Retina (tissue), 1 donor: ENCODE measurements at regions not wholly inside any gene's neighbourhood (a gene's known extent, or its start where the extent isn't known, plus 50 kb on each side); places are given as distances from the start of the nearest gene placed in this dataset.
A peak's percentile ranks its signal among the peaks of the same experiment; 100 is the strongest.
"Not testable (repeated sequence)": the region's sequence is repeated elsewhere in the genome, so short reads cannot be mapped to it uniquely, and the experiment has no call there.

Source experiments
- DNase-seq: peaks from one replicate; pipeline ENCODE4 v3.0.0-alpha.2; 2016

DNA sequence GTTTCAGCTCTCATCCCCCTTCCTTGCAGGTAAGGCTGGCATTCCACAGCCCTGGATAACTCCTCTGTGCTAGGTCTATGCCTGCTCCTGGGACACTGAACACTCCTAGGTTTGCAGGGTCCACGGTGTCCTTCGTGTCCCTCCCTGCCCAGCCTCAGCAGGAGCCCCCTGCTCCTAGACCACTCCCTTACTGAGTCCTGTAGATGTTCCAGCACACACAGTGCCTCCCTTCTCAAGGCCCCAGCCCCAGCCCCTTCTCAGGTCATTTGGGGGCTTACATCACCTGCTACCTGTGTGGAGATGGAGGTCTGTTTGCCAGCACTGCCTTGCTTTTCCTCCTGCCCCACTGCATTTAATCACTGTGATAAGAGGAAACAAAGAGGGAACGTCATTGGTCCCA is 146.4 kb upstream of the TNP1 start:
- DNase-seq, result no peak

GRCh38 chr2:217004656-217005055 is 144.8 kb upstream of the TNP1 start:
- DNase-seq, result no peak

GRCh38 chr2:217001740-217002139 is 141.9 kb upstream of the TNP1 start:
- DNase-seq, result no peak

- no peak for DNase-seq
These were observed 140.5 kb upstream of the TNP1 start for GRCh38 chr2:217000406-217000805.

GRCh38 chr2:216996279-216996845 is 136.5 kb upstream of the TNP1 start:
- DNase-seq, result no peak

GRCh38 chr2:216994353-216994854 is 134.5 kb upstream of the TNP1 start:
- no peak for DNase-seq

GRCh38 chr2:216992056-216992675 is 132.3 kb upstream of the TNP1 start:
- peak; percentile 23 for DNase-seq

- no peak for DNase-seq
These were observed 131.7 kb upstream of the TNP1 start for GRCh38 chr2:216991563-216991962.

DNA sequence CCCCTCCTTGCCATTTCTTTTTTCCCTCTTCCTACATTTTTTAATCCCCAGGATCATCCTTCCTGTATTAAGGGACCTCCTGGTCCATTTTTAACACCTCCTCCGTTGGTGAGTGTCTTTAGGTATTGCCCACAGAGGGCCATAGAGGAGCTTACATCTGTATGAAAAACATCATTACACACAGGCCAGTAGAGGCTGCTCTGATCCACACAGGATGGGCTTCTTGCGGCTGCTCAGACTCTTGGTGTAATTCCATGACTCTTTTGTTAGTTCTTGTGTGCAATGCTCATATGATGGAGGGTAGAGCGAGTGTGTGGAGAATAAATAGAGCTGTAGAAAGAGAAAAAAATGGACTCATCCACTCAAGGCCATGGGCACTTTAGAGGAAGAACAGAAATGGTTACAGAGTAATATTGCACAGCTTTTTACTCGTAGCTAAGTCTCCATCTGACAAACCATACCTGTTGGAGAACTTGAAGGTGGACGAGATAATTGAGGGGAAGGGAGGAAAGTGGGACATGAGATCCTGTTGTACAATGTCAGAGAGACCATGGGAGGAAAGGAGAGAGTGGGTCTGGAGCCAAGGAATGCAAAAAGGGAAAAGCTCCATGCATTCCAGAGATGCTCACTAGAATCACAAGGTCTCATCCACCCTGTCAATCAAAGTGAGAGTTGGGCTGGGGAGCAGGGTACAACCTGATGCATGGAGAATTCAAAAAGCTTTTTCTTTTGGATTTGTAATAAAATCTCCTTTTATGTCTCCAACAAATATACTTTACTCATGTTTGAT is 129.7 kb upstream of the TNP1 start:
- DNase-seq, result no peak

DNA sequence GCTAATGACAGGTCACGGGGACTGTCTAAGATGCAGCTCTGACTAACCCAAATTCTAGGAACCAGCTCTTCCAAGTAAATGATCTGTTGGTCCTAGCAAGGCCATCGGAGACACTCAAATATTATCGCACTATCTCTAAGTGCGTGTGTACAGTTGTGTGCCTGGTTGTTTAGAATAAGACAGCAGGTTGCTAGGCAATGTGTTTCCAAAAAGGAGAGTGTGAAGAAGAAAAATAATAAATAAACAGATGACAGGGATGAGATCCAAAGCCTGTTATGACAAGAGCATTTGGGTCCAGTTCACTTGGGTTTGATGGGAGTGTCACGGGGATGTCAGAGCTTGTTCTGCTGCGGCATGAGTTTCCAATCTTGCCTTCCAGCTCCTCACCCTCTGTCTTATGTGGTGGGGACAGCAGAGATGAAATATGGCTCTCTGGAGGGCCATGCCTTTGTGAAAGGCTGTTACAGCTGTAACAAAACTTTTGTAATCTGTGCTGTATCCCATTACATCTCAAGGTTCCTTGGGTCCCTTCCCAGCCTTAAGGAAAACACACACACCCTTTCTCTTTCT is 127.5 kb upstream of the TNP1 start:
- DNase-seq, result no peak

DNA sequence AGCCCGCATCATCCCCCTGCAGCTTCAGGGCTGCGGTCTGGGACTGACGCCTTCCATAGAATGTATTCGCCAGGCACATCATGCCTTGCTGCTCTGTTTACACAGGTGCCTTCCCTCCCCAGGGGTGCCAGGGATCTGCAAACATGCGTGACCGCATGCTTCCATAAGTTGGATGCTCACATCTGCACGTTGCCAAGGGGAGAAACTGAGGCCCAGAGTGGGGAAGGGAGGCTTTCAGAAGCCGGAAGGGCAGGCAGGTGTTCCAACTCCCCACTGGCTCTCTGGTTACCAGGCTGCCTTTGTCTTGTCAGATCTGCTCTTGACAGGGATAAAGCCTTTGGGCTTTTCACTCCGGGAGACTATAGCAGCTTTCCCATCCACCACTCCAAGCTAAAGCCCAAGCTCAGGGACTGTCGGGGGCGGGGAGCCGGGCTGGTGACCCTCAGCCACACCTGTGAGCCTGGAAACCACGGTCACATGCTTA is 125.8 kb upstream of the TNP1 start:
- DNase-seq, result no peak

GRCh38 chr2:216984937-216985336 is 125.1 kb upstream of the TNP1 start:
- no peak for DNase-seq

GRCh38 chr2:216981951-216982350 is 122.1 kb upstream of the TNP1 start:
- not testable (repeated sequence) for DNase-seq

GRCh38 chr2:216980510-216980909 is 120.6 kb upstream of the TNP1 start:
- DNase-seq, result not testable (repeated sequence)

- no peak for DNase-seq
These were observed 114.7 kb upstream of the TNP1 start for GRCh38 chr2:216974321-216975302.

- DNase-seq, result no peak
These were observed 111.7 kb upstream of the TNP1 start for GRCh38 chr2:216971593-216971992.

GRCh38 chr2:216970359-216970915 is 110.6 kb upstream of the TNP1 start:
- no peak for DNase-seq

GRCh38 chr2:216967889-216968288 is 108.0 kb upstream of the TNP1 start:
- DNase-seq, result no peak

- no peak for DNase-seq
These were observed 100.9 kb upstream of the TNP1 start for GRCh38 chr2:216960671-216961268.

- DNase-seq, result no peak
These were observed 99.6 kb upstream of the TNP1 start for GRCh38 chr2:216959433-216959832.

DNA sequence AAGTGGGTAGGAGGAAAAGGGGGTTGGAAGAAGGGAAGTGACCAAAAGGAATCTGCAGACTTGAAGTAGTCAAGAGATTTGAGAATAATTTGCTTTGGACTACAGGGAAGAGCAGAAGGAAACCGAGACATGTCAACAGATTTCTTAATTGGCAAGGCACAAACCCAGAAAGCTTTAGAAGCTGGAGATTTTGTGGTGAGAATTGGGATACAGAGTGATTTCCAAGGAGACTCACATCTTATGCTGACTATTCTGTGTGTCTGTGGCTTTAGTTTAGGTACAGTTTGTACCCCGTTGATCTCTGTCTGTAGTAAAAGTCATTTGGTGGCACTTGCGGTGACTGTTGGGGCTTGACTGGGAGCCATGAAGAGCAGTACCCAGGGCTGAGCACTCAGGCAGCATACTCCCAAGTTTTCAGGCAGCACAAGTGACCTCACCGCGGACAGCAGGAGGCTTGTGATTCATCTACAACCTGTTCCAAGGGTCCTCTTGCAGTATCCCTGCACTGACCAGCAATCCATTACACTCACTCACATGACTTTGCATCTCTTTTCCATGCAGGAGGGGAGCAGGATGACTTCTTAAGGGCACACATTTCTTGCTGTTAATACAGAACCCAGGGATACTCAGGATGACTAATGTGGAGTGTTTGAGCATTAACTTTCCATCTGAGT is 97.1 kb upstream of the TNP1 start:
- no peak for DNase-seq
